IMR-90 (cell line): ENCODE measurements at regions not wholly inside any gene's neighbourhood (a gene's known extent, or its start where the extent isn't known, plus 50 kb on each side); places are given as distances from the start of the nearest gene placed in this dataset.

Experiments
- ATAC-seq: fragments of 200-7000 bp; cut with Tn5 transposase; 2 replicates; pipeline ENCODE4 v1.9.1; 2020; ENCODE audit warnings: low read depth, mild to moderate bottlenecking, moderate library complexity
- BruUV-seq: library from RNA; stranded (reverse); fragments of 400-500 nt; replicated peaks from 2 replicates; lab custom pipeline; 2021; lab: Mats Ljungman, UMichigan
- CTCF ChIA-PET: fragments of 300-600 bp; formaldehyde crosslinking; extraction: SDS; loops from one replicate; lab custom pipeline; 2021; ENCODE audit warnings: antibody characterized with exemption; lab: Yijun Ruan, JAX
- POLR2A ChIA-PET: fragments of 300-600 bp; sonication (Branson Sonifier 250); formaldehyde crosslinking; loops from one replicate; lab custom pipeline; 2022; ENCODE audit warnings: antibody characterized with exemption; ENCODE audit not compliant: unreplicated experiment; lab: Charles Lee
- DNase-seq: peaks from one replicate; pipeline ENCODE4 v3.0.0; 2013
- H2AFZ ChIP-seq: replicated peaks from 2 replicates; pipeline ENCODE3; 2013; ENCODE audit warnings: low read length, mild to moderate bottlenecking; ENCODE audit not compliant: poor library complexity
- H2AK5ac ChIP-seq: 2 replicates; pipeline ENCODE4 v1.6.1; 2013; ENCODE audit warnings: low read depth, low read length, inconsistent platforms
- H2AK9ac ChIP-seq: replicated peaks from 2 replicates; pipeline ENCODE3; 2013; ENCODE audit warnings: mild to moderate bottlenecking, low read depth, low read length, moderate library complexity; ENCODE audit not compliant: poor library complexity
- H2BK120ac ChIP-seq: 2 replicates; pipeline ENCODE4 v1.6.1; 2013; ENCODE audit warnings: low read depth, low read length, inconsistent platforms
- H2BK15ac ChIP-seq: 3 replicates; pipeline ENCODE4 v1.6.1; 2013; ENCODE audit warnings: low read depth, low read length, inconsistent platforms
- H2BK20ac ChIP-seq: 2 replicates; pipeline ENCODE4 v1.6.1; 2013; ENCODE audit warnings: low read depth, mild to moderate bottlenecking, inconsistent platforms, low read length, moderate library complexity
- H2BK5ac ChIP-seq: 2 replicates; pipeline ENCODE4 v1.6.1; 2013; ENCODE audit warnings: mild to moderate bottlenecking, low read depth, low read length, inconsistent platforms; ENCODE audit not compliant: poor library complexity, severe bottlenecking
- H3K14ac ChIP-seq: replicated peaks from 2 replicates; pipeline ENCODE4 v1.6.1; 2013; ENCODE audit warnings: low read depth, low read length, inconsistent platforms
- H3K18ac ChIP-seq: 2 replicates; pipeline ENCODE4 v1.6.1; 2013; ENCODE audit warnings: low read depth, low read length, control low read depth
- H3K23ac ChIP-seq: 2 replicates; pipeline ENCODE4 v1.6.1; 2013; ENCODE audit warnings: low read depth, low read length, inconsistent platforms
- H3K27ac ChIP-seq: 2 replicates; pipeline ENCODE4 v1.5.1; 2013; ENCODE audit warnings: mild to moderate bottlenecking, control low read depth, low read length; ENCODE audit not compliant: insufficient read depth
- H3K27me3 ChIP-seq: 2 replicates; pipeline ENCODE4 v1.6.1; 2013; ENCODE audit warnings: low read length; ENCODE audit not compliant: control insufficient read depth, insufficient read depth
- H3K36me3 ChIP-seq: 2 replicates; pipeline ENCODE4 v1.6.1; 2013; ENCODE audit warnings: low read length, mixed read lengths; ENCODE audit not compliant: control insufficient read depth, insufficient read depth
- H3K4ac ChIP-seq: 2 replicates; pipeline ENCODE4 v1.6.1; 2013; ENCODE audit warnings: low read depth, low read length, inconsistent platforms
- H3K4me1 ChIP-seq: 2 replicates; pipeline ENCODE4 v1.6.1; 2013; ENCODE audit warnings: low read length, mixed read lengths; ENCODE audit not compliant: control insufficient read depth, insufficient read depth
- H3K4me2 ChIP-seq: 2 replicates; pipeline ENCODE4 v1.6.1; 2013; ENCODE audit warnings: low read depth, mild to moderate bottlenecking, control low read depth, low read length, moderate library complexity
- H3K4me3 ChIP-seq: 2 replicates; pipeline ENCODE4 v1.5.1; 2013; ENCODE audit warnings: low read depth, mild to moderate bottlenecking, control low read depth, low read length, moderate library complexity; ENCODE audit not compliant: insufficient read depth
- H3K56ac ChIP-seq: 2 replicates; pipeline ENCODE4 v1.6.1; 2013; ENCODE audit warnings: low read length, inconsistent platforms; ENCODE audit not compliant: insufficient read depth; ENCODE audit errors: extremely low read depth
- H3K79me1 ChIP-seq, 2 experiments: 2 replicates each; pipeline ENCODE4 v1.6.1; 2013; ENCODE audit warnings: low read length in 2 of 2, inconsistent platforms in 1 of 2, low read depth in 1 of 2
- H3K9ac ChIP-seq: 2 replicates; pipeline ENCODE4 v1.6.1; 2013; ENCODE audit warnings: low read depth, low read length, control low read depth
- H3K9me1 ChIP-seq: 2 replicates; pipeline ENCODE4 v1.6.1; 2013; ENCODE audit warnings: low read length, inconsistent platforms; ENCODE audit not compliant: insufficient read depth
- H3K9me3 ChIP-seq: 2 replicates; pipeline ENCODE4 v1.6.1; 2013; ENCODE audit warnings: low read length; ENCODE audit not compliant: control insufficient read depth, insufficient read depth
- H4K20me1 ChIP-seq: 2 replicates; pipeline ENCODE4 v1.6.1; 2013; ENCODE audit warnings: low read length, inconsistent platforms; ENCODE audit not compliant: insufficient read depth
- H4K5ac ChIP-seq: 2 replicates; pipeline ENCODE4 v1.6.1; 2013; ENCODE audit warnings: mild to moderate bottlenecking, low read depth, low read length, control low read depth
- H4K8ac ChIP-seq, 2 experiments: 2 replicates each; pipeline ENCODE4 v1.6.1; 2013; ENCODE audit warnings: low read depth in 2 of 2, low read length in 2 of 2, control low read depth in 1 of 2, inconsistent platforms in 1 of 2
- H4K91ac ChIP-seq: 2 replicates; pipeline ENCODE4 v1.6.1; 2013; ENCODE audit warnings: low read depth, low read length, inconsistent platforms; ENCODE audit not compliant: insufficient read depth
- BHLHE40 ChIP-seq: fragments of 150-350 bp; IDR thresholded peaks from 2 replicates; pipeline ENCODE4 v1.6.1; 2016; ENCODE audit warnings: mild to moderate bottlenecking, low read depth, low read length
- CEBPB ChIP-seq: IDR thresholded peaks from 2 replicates; pipeline ENCODE4 v1.6.1; 2012; ENCODE audit warnings: low read depth, low read length, improper control_type of control experiment
- CHD1 ChIP-seq: IDR thresholded peaks from 2 replicates; pipeline ENCODE4 v1.6.1; 2012; ENCODE audit warnings: low read depth, low read length, improper control_type of control experiment
- FOS ChIP-seq: fragments of 150-350 bp; IDR thresholded peaks from 2 replicates; pipeline ENCODE4 v1.6.1; 2016; ENCODE audit warnings: low read depth, low read length
- MAFK ChIP-seq: IDR thresholded peaks from 2 replicates; pipeline ENCODE4 v1.6.1; 2012; ENCODE audit warnings: low read depth, low read length, improper control_type of control experiment
- MAZ ChIP-seq: IDR thresholded peaks from 2 replicates; pipeline ENCODE4 v1.6.1; 2012; ENCODE audit warnings: low read depth, mild to moderate bottlenecking, low read length, improper control_type of control experiment, moderate library complexity, borderline replicate concordance
- MXI1 ChIP-seq: IDR thresholded peaks from 2 replicates; pipeline ENCODE4 v1.6.1; 2012; ENCODE audit warnings: low read depth, mild to moderate bottlenecking, low read length, moderate library complexity, borderline replicate concordance
- NFE2L2 ChIP-seq: fragments of 150-350 bp; IDR thresholded peaks from 2 replicates; pipeline ENCODE4 v1.6.1; 2016; ENCODE audit warnings: low read depth, mild to moderate bottlenecking, low read length
- POLR2A ChIP-seq: IDR thresholded peaks from 2 replicates; pipeline ENCODE4 v1.6.1; 2012; ENCODE audit warnings: mild to moderate bottlenecking, low read depth, low read length
- RAD21 ChIP-seq: IDR thresholded peaks from 2 replicates; pipeline ENCODE4 v1.6.1; 2012; ENCODE audit warnings: low read length, improper control_type of control experiment
- RCOR1 ChIP-seq: IDR thresholded peaks from 2 replicates; pipeline ENCODE4 v1.6.1; 2012; ENCODE audit warnings: mild to moderate bottlenecking, low read length, improper control_type of control experiment; ENCODE audit not compliant: insufficient replicate concordance
- RFX5 ChIP-seq: IDR thresholded peaks from 2 replicates; pipeline ENCODE4 v1.8.0; 2012; ENCODE audit warnings: low read depth, mild to moderate bottlenecking, low read length, moderate library complexity
- SMC3 ChIP-seq: fragments of 150-350 bp; IDR thresholded peaks from 2 replicates; pipeline ENCODE4 v1.6.1; 2016; ENCODE audit warnings: low read depth, mild to moderate bottlenecking, antibody characterized with exemption, low read length, moderate library complexity
- WGBS, 2 experiments: methylation state at CpG; one replicate each; pipeline versions ENCODE4 v1.1.5 to v1.1.7; 2013; ENCODE audit warnings: missing lambda C conversion rate in 2 of 2; ENCODE audit not compliant: insufficient read length in 1 of 2; ENCODE audit errors: extremely low coverage in 2 of 2; 5-methylcytosine and 5-hydroxymethylcytosine counted together
- dilution Hi-C: fragments of 300-500 bp; cut with HindIII; formaldehyde crosslinking; loops from one replicate; pipeline ENCODE4 v1.14.3; 2018; ENCODE audit warnings: low sequenced_read_pairs; ENCODE audit not compliant: unreplicated experiment
- in situ Hi-C: fragments of 300-500 bp; cut with MboI; formaldehyde crosslinking; loops from 3 replicates; pipeline ENCODE4 v1.14.3; 2019; ENCODE audit warnings: low sequenced_read_pairs, inconsistent platforms, mixed read lengths
- intact Hi-C: fragments of 100-400 bp; cut with micrococcal nuclease; formaldehyde crosslinking; loops from 2 replicates; pipeline ENCODE4 v1.10.0; 2022
- TF ChIP-seq, protein P1 (sequence below): conservative IDR thresholded peaks from 2 replicates; pipeline ENCODE4 v1.5.1; 2012; ENCODE audit warnings: mild to moderate bottlenecking, low read depth, low read length, improper control_type of control experiment
- TF ChIP-seq, protein P2 (sequence below): fragments of 150-350 bp; IDR thresholded peaks from 2 replicates; pipeline ENCODE4 v1.6.1; 2017; ENCODE audit warnings: mild to moderate bottlenecking, antibody characterized with exemption, low read length, low read depth
- TF ChIP-seq, protein P3 (sequence below): fragments of 150-350 bp; IDR thresholded peaks from 2 replicates; pipeline ENCODE4 v1.6.1; 2016; ENCODE audit warnings: low read depth, mild to moderate bottlenecking, low read length, moderate library complexity, borderline replicate concordance

DNA sequence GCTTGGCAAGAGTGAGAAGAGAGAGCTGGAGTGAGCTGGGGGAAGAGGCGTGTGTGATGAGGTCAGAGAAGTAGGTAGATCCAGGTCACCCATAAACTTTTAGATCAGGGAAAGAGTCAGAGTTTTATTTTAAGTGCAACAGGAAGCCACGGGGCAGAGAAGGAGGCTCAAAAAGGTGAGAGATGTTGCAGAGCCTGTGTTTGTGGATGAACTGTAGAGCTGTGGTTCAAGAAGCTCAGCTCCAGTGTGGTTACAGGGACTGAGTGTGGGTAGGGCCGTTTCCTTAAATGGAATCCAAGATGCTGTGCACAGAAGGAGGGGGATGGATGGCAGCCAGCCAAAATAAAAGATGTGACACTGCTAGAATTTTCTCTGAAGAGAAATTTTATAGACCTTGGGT lies 337.2 kb downstream of the SATB1 start:
- Histone ChIP-seq H4K5ac (no peak overlapping the region), H3K18ac (no peak overlapping the region), H2AK9ac (no peak overlapping the region), H4K20me1 (no peaks in the 10 kb centered on the region), H3K23ac (no peak overlapping the region), H3K9ac (no peak overlapping the region), H4K91ac (no peak overlapping the region), H2BK120ac (no peak overlapping the region), H3K79me1 (no peaks in the 10 kb centered on the region), H2BK20ac (no peak overlapping the region), H3K36me3 (no peaks in the 10 kb centered on the region), H2AFZ (no peak overlapping the region), H3K14ac (no peak overlapping the region), H4K8ac (no peak overlapping the region), H3K4me1 (no peaks in the 10 kb centered on the region), H3K4me2 (no peak overlapping the region), H3K9me3 (no peaks in the 10 kb centered on the region), H2AK5ac (no peak overlapping the region), H2BK15ac (no peak overlapping the region), H3K4me3 (no peak overlapping the region), H3K27ac (no peak overlapping the region), H3K56ac (no peak overlapping the region), H3K9me1 (no peaks in the 10 kb centered on the region), H3K4ac (no peak overlapping the region), H2BK5ac (no peak overlapping the region), H3K27me3 (no peaks in the 10 kb centered on the region; the same call in 1 of the 2 replicates)
- BruUV-seq, result no TSS peak
- TF ChIP-seq FOS, result no peak
- TF ChIP-seq SMC3, result no peak
- no peak for TF ChIP-seq MAZ
- TF ChIP-seq RAD21, result no peak
- TF ChIP-seq MAFK, result no peak
- no peak for TF ChIP-seq POLR2A
- TF ChIP-seq NFE2L2, result no peak
- no peak for TF ChIP-seq RFX5
- TF ChIP-seq, protein P1, sequence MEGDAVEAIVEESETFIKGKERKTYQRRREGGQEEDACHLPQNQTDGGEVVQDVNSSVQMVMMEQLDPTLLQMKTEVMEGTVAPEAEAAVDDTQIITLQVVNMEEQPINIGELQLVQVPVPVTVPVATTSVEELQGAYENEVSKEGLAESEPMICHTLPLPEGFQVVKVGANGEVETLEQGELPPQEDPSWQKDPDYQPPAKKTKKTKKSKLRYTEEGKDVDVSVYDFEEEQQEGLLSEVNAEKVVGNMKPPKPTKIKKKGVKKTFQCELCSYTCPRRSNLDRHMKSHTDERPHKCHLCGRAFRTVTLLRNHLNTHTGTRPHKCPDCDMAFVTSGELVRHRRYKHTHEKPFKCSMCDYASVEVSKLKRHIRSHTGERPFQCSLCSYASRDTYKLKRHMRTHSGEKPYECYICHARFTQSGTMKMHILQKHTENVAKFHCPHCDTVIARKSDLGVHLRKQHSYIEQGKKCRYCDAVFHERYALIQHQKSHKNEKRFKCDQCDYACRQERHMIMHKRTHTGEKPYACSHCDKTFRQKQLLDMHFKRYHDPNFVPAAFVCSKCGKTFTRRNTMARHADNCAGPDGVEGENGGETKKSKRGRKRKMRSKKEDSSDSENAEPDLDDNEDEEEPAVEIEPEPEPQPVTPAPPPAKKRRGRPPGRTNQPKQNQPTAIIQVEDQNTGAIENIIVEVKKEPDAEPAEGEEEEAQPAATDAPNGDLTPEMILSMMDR, result no peak
- TF ChIP-seq RCOR1, result no peak
- TF ChIP-seq, protein P2, sequence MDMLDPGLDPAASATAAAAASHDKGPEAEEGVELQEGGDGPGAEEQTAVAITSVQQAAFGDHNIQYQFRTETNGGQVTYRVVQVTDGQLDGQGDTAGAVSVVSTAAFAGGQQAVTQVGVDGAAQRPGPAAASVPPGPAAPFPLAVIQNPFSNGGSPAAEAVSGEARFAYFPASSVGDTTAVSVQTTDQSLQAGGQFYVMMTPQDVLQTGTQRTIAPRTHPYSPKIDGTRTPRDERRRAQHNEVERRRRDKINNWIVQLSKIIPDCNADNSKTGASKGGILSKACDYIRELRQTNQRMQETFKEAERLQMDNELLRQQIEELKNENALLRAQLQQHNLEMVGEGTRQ, result no peak
- no peak for TF ChIP-seq BHLHE40
- no peak for TF ChIP-seq MXI1
- TF ChIP-seq CHD1, result no peak
- TF ChIP-seq CEBPB, result no peak
- TF ChIP-seq, protein P3, sequence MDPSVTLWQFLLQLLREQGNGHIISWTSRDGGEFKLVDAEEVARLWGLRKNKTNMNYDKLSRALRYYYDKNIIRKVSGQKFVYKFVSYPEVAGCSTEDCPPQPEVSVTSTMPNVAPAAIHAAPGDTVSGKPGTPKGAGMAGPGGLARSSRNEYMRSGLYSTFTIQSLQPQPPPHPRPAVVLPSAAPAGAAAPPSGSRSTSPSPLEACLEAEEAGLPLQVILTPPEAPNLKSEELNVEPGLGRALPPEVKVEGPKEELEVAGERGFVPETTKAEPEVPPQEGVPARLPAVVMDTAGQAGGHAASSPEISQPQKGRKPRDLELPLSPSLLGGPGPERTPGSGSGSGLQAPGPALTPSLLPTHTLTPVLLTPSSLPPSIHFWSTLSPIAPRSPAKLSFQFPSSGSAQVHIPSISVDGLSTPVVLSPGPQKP, result no peak
- ATAC-seq, result no peak
- dilution Hi-C loops (no loop called here), in situ Hi-C loops (no loop called here), intact Hi-C loops (no loop called here)
- 48% methylated on average over 2 of the region's 3 CpGs; no CpG with 5 or more reads in 1 of the 2 experiments for WGBS, 2 experiments
- ChIA-PET POLR2A (no interaction called here), CTCF (no interaction called here)
- DNase-seq, result no peak
